ENCODE measurements at regions not wholly inside any gene's neighbourhood (a gene's known extent, or its start where the extent isn't known, plus 50 kb on each side); places are given as distances from the start of the nearest gene placed in this dataset.
A peak's percentile ranks its signal among the peaks of the same experiment; 100 is the strongest.

GRCh38 chr14:71287567-71287966, 380.3 kb downstream of the PCNX1 start:
- DNase-seq (ENCODE audit: low read depth, low spot score): no peak

DNA sequence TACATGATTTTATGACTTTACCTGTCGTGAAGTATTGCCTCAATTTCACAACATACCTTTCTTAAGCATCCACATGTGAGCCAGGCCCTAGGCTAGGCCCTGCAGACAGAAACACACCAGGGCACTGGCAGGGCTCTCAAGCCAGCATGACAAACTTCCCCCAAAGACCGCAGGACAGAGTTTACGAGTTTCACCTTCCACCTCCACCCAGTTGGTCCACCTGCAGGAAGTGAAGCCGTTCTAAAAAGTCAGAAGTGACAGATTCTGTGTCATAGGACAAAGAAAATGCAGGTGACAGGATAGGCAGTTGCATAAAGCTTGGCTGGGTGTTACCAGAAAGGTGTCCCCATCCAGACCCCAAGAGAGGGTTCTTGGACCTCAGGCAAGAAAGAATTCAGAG, 382.3 kb downstream of the PCNX1 start:
- no peak for DNase-seq (ENCODE audit: low read depth, low spot score)

GRCh38 chr14:71290301-71290700, 383.0 kb downstream of the PCNX1 start:
- DNase-seq (ENCODE audit: low read depth, low spot score): no peak

DNA sequence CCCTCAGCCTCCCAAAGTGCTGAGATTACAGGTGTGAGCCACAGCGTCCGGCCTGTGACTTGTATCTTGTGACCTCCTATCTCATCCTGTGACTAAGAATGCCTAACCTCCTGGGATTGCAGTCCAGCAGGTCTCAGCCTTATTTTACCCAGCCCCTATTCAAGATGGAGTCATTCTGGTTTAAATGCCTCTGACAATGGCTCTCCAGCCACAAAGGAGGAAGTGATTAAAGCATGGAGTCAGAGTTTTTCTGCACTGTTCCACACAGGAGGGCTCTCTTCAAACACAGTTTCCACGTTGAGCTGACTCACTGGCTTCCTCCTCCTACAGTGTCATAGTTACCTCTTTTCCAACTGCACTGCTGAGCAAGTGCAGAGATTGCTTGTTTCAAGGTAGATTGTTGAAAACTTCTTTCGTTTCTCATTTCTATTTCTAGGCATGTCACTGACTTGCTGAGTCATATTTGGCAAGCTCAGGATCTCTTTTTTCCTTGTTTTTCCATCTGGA, 383.8 kb downstream of the PCNX1 start:
- no peak for DNase-seq (ENCODE audit: low read depth, low spot score)

- DNase-seq (ENCODE audit: low read depth, low spot score): no peak
These were observed 388.9 kb downstream of the PCNX1 start for GRCh38 chr14:71296184-71296583.

DNA sequence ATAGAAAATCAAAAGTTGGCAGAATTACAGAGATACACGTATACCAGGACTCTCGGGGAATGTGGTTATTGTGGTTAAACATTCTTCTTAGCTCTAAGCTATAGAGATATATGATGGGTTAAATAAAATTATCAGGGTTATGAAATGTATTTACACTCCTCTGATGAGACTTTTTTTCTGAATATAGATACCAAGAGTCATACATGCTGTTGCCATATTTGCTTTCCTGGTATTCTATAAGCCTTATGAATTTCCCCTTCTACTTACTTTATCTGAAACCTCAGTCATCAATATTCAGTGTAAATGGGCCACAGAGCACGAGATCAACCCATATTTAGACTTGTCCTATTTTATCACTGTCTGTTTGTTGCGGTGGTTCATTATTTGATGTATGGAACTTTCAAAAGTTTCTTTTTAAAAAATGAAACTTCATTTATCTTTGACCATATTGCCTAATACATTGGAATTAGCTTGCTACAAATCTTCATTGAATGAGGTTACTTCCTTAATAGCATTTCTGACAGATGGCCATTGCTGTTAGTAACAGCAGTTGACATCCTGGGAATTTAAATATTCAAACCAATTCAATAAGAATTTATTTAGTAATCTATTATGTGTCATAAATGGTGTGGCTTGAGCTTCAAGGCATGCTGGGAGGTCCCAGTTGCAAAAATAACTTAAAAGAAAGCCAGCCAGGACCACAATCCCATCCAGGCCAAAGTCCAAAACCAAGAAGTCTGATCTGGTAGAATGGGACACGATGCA, 393.5 kb downstream of the PCNX1 start:
- no peak for DNase-seq (ENCODE audit: low read depth, low spot score)

DNA sequence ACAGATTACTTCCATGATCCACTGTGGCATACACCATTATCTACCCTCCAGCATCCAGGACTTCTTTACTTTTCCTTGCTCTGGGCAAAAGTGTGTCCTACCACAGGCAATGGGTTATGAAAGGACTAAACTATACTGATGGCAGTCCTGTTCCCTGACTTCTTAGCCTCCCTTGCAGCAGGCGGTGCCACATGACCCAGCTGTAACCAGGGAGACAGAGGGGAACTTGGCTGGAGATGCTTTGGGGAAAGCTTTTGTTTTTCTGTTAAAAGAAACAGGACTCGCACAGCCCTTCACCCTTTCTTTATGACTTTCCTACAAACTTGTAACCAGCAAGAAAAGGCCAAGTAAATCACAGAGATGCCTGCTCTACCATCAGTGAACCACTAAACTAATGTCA, 394.4 kb downstream of the PCNX1 start:
- no peak for DNase-seq (ENCODE audit: low read depth, low spot score)

DNA sequence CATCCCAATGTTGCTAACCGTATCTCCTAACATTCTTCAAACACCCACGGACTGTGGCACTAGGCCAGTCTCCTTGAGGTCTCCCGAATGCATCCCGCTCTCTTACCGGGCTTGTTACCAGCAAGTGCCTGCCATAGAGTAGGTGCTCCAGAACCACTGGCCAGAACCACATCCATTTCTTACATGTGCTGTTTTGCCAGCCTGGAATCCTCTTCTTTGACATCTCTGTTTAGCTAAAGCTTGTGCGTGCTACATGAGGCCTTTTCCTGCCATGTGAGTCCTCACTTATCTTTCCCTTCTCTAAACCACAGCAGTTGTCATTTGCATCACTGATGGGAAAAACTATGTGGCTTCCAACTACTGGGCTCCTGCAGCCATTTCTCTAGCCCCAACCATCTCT, 397.4 kb downstream of the PCNX1 start:
- DNase-seq (ENCODE audit: low read depth, low spot score): no peak

- no peak for DNase-seq (ENCODE audit: low read depth, low spot score)
These were observed 401.4 kb downstream of the PCNX1 start for GRCh38 chr14:71308671-71309070.

DNA sequence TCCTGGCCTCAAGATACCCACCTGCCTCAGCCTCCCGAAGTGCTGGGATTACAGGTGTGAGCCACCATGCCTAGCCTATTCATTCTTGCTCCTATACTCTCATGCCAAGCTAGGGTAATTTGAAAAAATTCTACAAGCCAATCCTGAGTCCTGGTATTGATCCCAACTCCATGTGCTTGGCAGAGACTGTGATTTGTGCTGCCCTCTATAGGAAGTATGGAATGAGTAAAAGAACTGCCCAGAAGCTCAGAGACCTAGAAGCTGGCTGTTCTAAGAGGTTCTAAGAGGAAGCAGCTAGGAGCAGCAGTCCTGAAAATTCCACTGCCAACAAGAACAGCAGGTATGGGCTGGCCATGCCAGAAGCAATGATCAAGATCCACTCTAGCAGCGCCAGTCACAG, 402.5 kb downstream of the PCNX1 start:
- no peak for DNase-seq (ENCODE audit: low read depth, low spot score)

DNA sequence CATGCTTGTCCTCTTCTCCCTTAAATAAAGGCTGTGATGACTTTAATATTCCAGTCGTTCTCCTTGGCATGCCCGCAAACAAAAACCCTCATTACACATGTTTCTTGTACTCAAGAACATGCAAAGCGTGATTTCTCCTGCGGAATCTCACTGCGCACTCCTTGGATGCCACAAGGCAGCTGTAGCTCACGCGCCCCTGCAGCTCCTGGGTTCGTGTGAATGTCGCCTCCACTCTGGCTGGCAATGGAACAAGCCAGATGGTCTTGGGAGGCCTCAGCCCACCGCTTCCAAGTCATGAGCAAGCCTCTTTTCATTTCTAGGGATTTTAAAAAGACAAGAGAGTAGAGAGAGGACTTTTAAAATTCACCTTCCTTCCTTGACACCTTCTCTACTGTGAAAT, 403.8 kb downstream of the PCNX1 start:
- DNase-seq (ENCODE audit: low read depth, low spot score): no peak

- DNase-seq (ENCODE audit: low read depth, low spot score): no peak
These were observed 407.5 kb downstream of the PCNX1 start for GRCh38 chr14:71314717-71315116.

DNA sequence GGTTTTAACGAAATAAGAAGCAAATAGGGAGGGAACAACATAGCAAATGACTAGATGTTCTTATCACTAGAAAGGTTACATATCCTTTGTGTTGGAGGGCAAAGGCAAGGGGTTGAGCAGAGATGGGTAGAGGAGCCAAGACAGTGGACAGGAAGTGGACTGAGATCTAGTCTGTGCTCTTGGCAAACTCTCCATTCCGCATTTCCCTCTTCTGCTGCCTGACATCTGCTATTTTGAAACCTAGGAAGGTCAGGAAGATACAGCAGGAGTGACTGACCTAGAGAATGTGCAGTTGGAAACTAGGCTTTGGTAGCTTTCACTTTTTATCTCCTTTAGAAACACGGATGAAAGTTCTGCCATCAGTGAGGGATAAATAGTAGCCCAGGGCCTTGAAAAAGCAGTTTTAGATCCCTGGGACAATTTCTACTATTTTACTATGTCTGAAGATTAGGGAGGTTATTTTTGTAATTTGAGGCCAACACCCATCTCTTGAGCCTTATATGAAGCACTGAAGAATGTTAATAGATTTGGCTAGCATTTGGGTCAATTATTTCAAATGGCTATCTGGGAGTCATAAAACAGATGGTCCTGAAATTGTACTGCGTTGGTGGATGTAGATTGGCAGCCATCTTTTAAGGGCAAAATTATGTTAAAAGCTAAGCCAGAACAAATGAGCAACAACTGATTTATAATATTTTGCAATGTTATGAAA, 410.3 kb downstream of the PCNX1 start:
- no peak for DNase-seq (ENCODE audit: low read depth, low spot score)

DNA sequence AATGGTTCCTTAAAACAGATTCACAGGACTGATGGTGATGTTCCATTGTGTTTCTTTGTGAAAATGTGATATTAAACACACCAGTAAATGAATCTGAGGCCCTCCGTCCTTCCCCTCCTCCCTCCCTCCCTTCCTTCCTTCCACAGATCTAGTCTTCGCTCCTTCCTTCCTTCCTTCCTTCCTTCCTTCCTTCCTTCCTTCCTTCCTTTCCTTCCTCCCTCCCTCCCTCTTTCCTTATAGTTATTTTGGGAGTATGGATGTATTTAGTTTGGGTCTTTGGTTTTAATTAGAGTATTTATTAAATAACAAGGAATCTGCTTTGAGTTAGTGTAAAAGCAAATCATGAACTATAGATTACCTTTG, 410.8 kb downstream of the PCNX1 start:
- no peak for DNase-seq (ENCODE audit: low read depth, low spot score)

GRCh38 chr14:71319666-71320065, 412.4 kb downstream of the PCNX1 start:
- DNase-seq (ENCODE audit: low read depth, low spot score): no peak

DNA sequence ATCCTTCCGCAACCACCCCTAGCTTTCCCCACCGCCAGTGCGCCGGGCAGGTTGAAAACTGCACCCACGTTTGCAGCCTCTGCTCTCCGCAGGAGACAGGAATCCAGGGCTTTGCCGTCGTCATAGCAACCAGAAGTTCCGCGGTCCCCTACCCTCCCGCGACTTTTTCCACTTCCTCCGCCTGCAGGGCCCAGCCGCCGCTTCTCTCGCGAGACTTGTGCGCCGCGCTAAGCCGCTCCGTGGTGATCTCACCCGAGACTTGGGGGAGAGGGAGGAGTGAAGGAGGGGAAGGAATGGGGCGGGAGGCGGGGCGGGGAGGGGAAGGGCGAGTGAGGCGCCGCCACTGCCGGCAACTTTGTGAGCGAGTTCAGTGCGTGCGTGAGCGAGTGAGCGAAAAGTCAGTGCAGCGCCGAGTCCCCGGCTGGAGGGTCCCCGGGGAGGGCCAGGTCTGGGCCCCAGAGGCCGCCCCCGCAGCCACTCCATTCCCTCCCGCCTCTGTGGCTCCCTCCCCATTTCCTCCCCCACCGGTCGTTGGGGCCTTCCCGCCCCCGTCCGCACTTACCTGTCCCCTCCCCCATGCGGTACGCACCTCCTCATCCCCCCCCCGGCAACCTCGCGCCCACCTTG, 413.0 kb downstream of the PCNX1 start, which contains the start of gene SIPA1L1:
Gene SIPA1L1, plus strand, starts transcription at position 370 of the 627 bp plus-strand sequence.
- peak; percentile 93 for DNase-seq (ENCODE audit: low read depth, low spot score)

DNA sequence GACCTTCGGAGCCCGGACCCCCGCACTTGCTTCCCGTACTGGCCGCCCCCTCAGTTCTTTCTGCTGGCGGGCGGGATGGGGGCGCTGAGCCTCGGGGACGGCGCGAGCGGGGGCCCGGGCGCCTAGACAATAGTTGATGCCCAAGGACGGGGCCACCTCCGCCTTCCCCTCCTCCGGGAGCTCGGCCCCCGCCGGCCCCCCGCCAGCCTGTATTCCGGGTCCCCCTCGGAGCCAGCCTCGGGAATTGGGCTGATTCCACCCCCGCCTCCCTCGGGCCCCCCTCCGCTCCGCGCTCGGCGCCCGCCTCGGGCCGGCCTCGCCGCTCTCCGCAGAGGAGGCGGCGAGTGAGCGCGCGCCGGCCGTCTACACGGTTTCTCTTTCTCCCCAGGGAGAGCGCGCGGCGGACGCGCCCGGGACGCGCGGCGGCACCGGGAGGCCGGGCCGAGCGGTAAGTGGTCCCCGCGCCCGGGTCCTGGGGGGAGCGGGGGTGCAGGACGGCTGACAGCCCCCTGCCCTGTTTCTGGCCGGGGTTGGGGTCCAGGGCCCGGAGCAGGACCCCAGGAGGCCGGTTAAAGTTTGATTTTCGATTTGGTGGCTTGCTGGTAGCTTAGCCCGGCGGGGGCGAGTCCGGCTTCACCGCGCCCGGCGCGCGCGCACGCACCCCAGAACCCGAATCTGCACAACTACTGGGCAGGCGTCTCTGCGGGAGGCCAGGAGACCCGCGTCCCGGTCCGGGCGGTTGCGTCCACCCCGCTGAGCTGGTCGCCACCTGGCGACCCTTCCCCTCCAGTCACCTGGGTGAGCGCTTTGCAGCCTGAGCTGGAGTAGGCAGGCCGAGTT, 413.7 kb downstream of the PCNX1 start:
- DNase-seq (ENCODE audit: low read depth, low spot score): no peak

DNA sequence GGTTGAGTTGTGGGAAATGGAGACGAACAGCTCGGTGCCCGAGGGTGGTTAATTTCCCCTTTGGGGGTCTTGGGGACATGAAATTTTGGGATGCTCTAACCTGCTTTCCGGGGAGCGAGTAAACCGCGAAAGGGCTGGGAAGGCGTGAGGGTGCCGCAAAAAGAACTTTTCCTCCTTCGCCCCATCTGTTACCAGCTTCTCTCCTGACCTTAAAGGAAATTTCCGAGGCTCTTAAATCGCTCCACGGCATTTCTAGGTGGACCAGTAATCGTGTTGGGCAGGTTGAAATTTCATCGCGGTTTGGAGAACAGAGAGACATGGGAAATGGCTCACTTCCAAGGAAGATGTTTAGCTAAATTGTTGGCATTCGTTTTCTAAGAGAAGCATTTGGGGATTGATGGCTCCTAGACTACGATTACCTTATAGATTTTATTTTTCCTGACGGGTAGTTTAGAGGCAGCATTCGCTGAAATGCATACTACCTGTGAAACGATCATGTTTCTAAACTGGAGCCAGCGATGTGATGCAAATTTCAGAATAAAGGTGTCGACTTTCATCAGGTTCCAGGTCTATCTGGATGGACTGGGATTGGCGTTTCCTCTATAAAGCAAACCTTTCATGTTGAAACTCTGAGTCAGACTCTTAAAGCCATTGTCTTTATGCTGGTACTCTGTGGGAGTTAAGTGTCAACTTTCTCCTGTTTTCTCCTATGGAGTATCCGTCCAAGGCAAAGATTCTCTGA, 414.5 kb downstream of the PCNX1 start:
- DNase-seq (ENCODE audit: low read depth, low spot score): no peak

DNA sequence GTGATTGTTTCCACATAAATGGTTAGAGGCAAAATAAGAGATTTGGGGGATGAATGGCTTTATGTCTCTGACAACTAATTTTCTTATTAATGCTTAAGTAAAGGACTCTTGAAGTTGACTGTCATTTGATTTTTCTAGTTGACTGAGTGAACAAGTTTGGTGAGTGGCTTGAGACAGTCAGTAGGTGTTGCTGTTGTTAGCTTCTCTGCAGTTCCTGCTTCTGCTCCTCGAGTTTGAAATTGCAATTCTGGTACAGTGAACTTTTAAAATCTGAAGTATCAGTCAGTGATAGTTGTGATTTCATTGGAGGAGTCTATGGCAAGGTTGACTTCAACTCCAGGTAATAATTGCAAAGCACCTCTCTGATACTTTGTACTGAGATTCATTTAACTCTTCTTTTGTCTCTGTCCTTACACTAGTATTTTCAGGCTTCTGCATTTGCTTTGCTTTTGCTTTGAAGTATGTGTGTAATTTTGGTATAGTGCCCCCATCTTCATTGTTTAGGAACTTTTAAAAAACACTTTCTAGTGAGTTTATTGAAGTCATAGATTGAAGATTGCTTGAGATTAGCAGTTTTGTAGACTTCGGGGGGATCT, 415.5 kb downstream of the PCNX1 start:
- DNase-seq (ENCODE audit: low read depth, low spot score): peak; percentile 7

- no peak for DNase-seq (ENCODE audit: low read depth, low spot score)
These were observed 417.6 kb downstream of the PCNX1 start for GRCh38 chr14:71324767-71325272.
